ENCODE measurements at regions not wholly inside any gene's neighbourhood (a gene's known extent, or its start where the extent isn't known, plus 50 kb on each side); places are given as distances from the start of the nearest gene placed in this dataset.
"Not testable (repeated sequence)": the region's sequence is repeated elsewhere in the genome, so short reads cannot be mapped to it uniquely, and the experiment has no call there.

GRCh38 chr5:86460519-86460918 lies 157.2 kb upstream of the COX7C start:
- no peak for TF ChIP-seq CTCF (IDR thresholded peaks at IDR 0.05; ENCODE audit: low read length, missing control alignments)
- H3K4me3 ChIP-seq (replicated peaks; ENCODE audit: low read depth, low read length), result no peak overlapping the region
- no peak for DNase-seq (ENCODE audit: low read depth)

GRCh38 chr5:86461169-86461956 lies 156.4 kb upstream of the COX7C start:
- TF ChIP-seq CTCF (IDR thresholded peaks at IDR 0.05; ENCODE audit: low read length, missing control alignments), result no peak
- peak; percentile 5 for DNase-seq (ENCODE audit: low read depth)
- H3K4me3 ChIP-seq (replicated peaks; ENCODE audit: low read depth, low read length), result no peak overlapping the region

GRCh38 chr5:86463339-86463738 lies 154.4 kb upstream of the COX7C start:
- TF ChIP-seq CTCF (IDR thresholded peaks at IDR 0.05; ENCODE audit: low read length, missing control alignments), result no peak
- no peak for DNase-seq (ENCODE audit: low read depth)
- no peak overlapping the region for H3K4me3 ChIP-seq (replicated peaks; ENCODE audit: low read depth, low read length)

GRCh38 chr5:86465052-86465838 lies 152.5 kb upstream of the COX7C start:
- no peak for DNase-seq (ENCODE audit: low read depth)
- no peak for TF ChIP-seq CTCF (IDR thresholded peaks at IDR 0.05; ENCODE audit: low read length, missing control alignments)
- H3K4me3 ChIP-seq (replicated peaks; ENCODE audit: low read depth, low read length), result no peak overlapping the region

- DNase-seq (ENCODE audit: low read depth); H3K4me3 ChIP-seq (replicated peaks; ENCODE audit: low read depth, low read length): not testable (repeated sequence)
These were observed 151.0 kb upstream of the COX7C start for GRCh38 chr5:86466721-86467120.

- DNase-seq (ENCODE audit: low read depth), result no peak
- TF ChIP-seq CTCF (IDR thresholded peaks at IDR 0.05; ENCODE audit: low read length, missing control alignments), result no peak
- no peak overlapping the region for H3K4me3 ChIP-seq (replicated peaks; ENCODE audit: low read depth, low read length)
These were observed 135.7 kb upstream of the COX7C start for GRCh38 chr5:86482008-86482407.

GRCh38 chr5:86493777-86494176 lies 124.0 kb upstream of the COX7C start:
- no peak for TF ChIP-seq CTCF (IDR thresholded peaks at IDR 0.05; ENCODE audit: low read length, missing control alignments)
- H3K4me3 ChIP-seq (replicated peaks; ENCODE audit: low read depth, low read length), result no peak overlapping the region

More at GRCh38 chr5:86493777-86494176, 124.0 kb upstream of the COX7C start:
- DNase-seq (ENCODE audit: low read depth), result no peak
